ENCODE measurements at regions not wholly inside any gene's neighbourhood (a gene's known extent, or its start where the extent isn't known, plus 50 kb on each side); places are given as distances from the start of the nearest gene placed in this dataset.
"Not testable (repeated sequence)": the region's sequence is repeated elsewhere in the genome, so short reads cannot be mapped to it uniquely, and the experiment has no call there.

DNA sequence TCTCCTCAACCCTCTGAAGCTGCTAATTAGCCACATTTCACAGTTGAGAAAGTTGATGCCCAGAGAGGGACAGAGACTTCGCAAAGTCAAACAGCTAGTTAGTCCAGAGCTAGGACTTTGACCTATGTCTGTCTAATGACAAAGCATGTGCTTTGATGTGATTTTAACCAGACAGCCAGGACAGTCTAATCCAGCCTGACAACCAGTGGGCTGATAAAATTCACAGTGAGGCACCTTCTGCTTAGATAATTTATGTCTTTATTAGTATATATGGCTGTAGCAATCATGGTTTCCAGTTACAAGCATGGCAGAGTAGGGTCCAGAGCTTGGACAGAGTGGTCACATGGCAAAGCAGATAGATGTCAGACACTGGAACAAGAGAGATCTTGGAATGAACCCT, 133.6 kb upstream of the C1QTNF7 start:
- no peak for DNase-seq

DNA sequence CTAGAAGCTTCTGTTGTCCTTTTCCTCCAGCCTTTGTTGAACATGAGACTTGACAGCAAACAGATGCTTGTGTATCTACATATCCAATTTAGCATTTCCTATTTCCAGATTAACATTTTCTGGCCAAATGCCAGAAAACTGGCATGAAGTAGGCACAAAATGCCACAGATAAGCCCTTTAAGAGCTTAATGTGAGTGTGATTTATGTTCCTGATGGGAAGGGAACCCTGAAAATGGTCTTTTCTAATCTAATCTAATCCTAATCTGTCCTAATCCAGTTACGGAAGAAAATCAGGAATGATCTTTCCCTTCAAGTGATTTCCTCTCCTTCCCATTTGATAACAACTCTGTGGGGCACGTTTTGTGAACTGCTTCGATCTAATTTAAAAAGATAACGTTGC, 133.0 kb upstream of the C1QTNF7 start:
- no peak for DNase-seq

DNA sequence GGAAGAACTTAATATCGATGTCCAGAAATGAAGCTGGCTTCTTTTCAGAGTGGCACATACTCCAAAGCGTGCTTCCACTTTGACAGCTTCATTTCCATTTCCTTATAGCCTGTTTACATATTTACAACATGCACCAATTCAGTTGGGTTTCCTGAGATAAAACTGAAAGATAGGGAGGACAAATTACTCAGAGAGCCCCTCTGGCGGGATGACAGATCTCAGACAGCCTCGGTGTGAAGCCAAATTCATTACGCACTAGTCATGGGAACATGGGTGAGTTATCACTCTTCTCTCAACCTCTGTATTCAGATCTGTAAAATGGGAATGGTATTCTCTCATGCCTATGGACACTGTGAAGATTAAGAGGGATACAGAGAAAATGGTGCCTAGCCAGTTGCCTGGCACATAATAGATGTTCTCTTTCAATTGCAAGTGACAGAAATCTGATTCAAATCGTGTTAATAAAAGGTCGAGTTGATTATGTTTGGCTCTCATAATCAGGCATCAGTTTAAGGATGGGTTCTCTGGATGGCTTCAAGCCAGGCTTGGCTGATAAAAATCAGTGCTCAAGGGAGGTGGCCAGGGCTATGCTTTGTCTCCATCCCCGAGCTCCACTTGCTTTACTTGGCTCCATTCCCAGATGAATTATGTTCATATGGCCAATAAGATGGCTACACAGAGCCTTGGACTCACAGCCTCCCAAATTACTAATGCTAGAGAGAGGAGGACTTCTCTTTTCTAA, 132.2 kb upstream of the C1QTNF7 start:
- DNase-seq = no peak

DNA sequence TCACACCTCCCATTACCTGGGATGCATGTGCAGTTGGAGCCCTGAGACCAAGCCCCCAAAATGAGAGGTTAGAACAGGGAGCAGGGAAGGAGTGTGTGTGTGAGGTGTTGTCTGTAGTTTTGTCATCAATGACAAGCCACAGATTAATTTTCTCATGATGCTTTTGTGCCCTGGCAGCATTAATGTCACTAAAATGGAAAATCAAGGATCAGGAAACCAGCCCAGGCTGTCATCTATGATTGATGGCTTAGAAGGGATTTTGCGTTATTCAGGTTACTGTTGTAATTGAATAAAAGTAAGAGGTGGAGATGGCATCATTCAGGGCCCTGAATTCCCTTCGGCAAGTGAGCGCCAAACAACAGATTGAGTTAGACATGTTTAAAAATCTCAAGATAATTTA, 130.5 kb upstream of the C1QTNF7 start:
- no peak for DNase-seq

DNA sequence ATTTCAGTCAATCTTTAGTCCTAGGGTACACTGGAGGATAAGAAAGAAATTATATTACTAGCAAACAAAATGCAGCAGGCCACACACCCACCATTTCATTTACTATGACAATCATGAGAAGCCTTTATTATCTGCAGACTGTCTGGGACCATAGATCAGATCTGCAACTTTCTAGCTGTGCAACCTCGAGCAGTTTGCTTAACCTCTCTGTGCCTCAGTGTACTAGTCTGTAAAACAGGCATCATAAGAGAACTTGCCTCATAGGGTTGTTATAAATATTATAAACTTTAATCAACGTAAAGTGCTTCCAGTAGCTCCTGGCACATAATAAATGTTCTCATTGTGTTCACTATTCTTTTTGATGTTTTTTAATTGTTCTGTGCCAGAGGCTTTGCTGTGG, 128.2 kb upstream of the C1QTNF7 start:
- DNase-seq = no peak

DNA sequence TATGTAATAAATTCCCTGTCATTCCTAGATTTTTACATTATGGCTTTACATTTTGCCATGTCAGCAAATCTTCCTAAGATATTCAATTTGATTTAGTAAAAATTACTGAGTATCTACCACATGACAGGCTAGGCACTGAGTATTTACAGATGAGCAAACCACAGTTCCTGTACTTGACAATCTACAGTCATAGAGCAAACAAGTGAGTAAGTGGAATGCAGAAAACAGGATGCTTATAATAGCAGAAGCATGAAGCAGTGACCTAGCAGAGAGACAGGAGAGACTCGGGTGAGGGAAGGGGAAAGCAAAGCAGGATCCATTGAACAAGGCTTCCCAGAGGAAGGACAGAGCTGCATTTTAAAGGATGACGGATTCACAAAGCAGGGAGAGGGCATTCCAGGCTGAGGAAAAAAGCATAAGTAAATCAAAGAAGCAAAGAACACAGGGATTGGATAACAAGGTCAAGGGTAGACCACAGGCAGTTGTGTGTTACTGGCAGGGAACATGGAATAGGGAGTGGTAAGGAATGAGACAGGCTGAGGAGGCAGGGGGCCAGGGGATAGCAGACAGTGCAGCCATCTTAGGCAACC, 124.7 kb upstream of the C1QTNF7 start:
- DNase-seq = no peak

DNA sequence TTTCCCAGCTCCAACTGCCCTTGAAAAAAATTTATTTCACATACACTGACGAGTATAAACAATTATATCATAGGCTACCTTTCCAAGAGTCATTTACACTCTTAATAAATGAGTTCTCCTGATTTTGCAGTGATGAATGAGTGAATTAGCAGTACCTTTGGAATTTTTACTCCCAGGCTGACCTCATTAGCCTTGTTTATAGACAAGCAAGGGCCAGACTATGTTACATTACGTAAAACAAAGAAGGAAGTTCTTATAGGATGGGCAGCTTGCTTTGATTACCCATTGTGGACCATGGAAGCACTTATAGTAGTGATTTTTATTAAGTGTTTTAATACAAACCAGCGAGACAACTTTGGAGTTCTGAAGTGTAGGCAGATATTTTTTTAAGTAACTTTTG, 112.9 kb upstream of the C1QTNF7 start:
- no peak for DNase-seq

DNA sequence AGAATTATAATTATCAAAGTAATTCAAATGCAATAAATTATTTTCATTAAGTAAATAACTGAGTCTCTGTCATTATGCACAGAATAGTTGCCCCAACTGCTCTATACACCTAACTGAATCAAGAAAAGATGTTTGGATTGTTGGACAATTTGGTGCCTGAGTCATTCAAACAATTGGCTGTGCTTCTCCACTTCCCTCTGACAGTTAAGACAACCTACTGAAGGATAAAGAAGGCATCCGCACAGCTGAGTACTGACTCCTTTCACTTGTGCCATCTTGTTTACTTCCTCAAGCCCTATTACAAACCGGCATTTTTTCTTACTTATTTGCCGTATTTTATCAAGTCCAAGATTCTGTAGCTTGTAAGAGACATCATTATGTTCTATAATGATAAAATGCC, 110.6 kb upstream of the C1QTNF7 start:
- DNase-seq = no peak

DNA sequence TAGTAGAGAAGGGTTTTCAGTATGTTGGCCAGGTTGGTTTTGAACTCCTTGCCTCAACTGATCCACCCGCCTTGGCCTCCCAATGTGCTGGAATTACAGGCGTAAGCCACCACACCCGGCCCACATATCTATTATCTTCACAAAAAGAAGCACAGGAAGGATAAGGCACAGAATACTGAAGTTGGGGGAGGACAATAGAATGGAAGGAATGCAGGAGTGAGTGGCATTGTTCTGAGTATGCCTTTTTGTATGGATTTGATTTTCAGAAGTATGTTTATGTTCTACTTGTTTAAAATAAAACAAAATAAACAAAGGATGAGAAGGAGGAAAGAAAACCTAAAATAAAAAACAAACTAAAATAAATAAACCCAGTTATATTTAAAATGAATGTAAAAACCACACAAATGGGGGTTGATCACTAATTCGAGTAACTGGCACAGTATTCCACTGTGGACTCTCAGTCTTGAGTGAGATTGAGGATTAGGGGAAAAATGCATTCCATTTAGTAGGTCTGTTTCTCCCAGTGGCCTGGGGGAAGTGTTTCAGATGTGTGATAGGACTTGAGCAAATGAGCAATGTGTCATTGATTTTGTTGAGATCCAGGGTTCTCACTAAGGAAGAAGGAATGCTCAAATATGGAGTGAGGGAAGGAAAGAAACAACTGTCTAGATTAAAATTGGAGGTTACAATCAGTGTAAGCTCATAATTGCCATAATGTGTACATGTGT, 109.0 kb upstream of the C1QTNF7 start:
- DNase-seq = no peak

DNA sequence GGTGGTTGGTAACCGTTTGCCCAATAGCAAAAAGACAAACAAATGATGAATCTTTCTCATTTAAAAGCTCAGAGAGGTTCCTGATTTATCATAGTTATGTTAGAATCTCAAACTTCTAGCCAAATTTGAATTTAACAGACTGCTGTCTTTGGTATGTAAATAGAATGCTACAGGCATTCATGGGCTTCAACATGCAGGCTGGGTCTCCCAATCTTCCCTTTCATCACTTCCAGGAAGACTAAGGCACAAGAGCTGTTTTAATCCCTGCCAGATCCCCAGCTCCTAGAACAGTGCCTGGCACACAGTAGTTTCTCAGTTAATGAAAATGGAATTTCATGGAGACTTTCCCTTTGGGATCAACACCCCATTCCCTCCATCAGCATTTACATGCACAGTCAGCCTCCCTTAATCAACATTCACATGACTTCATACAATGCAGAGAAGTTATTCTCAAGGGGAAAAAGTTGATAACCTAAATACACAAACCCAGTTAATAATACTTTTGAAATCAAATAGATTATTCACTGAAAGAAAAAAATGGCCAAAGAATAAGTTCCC, 107.6 kb upstream of the C1QTNF7 start:
- no peak for DNase-seq

DNA sequence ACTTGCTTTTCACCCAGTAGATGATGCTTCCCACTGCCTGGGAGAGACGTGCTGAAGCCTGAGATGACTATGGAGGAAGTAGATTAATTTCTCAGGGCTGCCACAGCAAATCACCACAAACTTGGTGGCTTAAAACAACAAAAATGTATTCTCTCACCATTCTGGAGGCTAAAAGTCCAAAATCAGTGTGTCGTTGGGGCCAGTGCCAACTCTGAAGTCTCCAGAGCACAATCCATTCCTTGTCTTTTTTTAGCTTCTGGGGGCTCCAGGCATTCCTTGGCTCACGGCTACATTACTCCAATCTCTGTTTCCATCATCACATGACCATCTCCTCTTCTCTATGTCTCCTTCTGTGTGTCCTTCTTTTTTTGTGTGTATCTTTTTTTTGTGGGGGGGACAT, 105.8 kb upstream of the C1QTNF7 start:
- no peak for DNase-seq

DNA sequence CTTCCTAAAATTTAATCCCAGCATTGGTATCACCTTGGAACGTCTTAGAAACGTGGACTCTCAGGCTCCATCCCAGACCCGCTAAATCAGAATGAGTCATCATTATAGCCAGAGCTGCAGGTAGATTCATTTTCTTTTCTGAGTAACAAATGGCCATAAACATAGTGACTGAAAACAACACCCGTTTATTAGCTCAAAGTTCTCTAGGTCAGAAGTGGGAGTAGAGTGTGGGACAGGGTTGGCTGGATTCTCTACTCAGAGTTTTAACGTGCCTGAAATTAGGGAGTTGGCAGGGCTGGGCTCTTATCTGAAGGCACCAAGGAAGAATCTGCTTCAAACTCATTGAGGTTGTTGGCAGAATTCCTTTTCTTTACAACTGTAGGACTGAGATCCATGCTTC, 101.8 kb upstream of the C1QTNF7 start:
- DNase-seq = no peak

DNA sequence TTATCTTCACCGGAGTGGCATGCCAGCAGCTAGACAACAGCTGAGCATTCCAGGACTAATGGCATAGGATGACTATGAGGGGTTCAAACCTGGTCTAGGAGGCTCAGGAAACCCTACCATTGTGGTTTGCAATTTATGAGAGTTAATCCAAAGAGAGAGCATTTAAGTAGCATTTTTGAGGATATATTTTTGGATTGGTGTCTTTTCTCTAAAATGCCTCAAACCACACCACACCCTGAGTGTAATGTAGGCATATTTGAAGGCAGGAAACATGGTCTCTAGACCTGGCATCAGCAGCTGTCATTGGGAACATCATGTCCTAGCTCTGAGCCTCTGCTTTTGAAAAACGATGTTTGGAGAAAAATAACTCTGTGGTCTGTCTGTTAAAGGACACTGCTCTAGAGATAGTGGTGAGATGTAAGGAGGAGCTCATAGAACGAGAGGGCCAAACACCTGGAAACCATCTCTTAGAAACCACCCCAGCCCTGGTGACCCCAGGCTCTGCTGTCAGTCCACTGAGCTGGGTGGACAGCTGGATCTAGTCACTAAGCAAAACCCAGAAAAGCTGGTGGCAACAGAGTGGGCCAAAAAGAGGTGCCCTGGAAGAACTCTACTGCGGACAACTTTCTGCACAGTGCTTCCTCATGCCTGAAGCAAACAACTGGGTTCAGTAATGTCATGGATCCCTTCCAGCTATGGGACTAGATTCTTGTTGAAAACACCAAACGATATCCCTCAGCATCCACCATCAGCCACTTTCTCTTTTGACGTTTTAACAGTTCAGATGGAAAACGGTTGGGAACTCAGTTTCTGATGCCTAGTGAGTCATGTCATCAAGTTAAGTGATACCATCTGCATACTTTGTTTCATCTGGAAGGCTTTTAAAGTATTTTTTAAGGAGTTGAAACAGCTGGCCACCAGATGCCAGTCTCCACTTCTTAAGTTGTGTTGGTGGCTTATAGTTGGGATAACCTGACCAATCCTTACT, 100.2 kb upstream of the C1QTNF7 start:
- no peak for DNase-seq

DNA sequence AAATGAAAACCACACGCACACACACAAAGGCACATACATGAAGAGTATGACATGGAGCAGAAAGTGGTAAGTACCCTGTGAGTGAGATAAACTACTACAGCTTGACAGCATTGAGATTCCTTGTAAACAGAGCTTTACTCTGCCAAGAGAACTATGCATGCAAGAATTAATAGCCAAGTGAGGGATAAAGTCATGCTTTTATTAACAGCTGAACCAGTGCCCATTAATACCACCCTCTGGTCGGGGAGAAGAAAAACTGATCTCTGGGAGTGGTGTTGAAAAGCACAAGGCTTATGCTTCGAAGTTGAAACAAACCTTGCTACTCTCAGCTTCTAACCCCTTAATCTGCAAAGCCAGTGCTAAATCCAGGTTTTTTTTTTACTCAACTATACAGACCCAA, 95.9 kb upstream of the C1QTNF7 start:
- no peak for DNase-seq

DNA sequence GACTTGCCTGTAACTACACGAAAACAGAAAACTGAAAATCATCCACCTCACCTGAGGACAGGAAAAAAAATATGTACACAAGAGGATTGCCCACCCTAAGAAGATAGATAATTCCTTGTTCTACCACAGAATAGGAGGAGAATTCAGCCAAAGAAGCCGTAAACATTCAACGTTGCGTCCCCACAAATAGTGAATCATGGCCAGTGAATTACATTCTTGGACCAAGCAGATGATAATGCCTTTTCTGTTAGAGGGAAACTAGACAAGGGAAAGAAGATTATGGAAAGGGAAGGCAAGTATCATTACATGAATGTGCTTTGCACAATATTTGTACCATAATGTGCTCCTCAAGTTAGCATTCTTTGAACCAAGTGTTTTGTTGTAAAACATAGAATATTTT, 95.5 kb upstream of the C1QTNF7 start:
- no peak for DNase-seq

DNA sequence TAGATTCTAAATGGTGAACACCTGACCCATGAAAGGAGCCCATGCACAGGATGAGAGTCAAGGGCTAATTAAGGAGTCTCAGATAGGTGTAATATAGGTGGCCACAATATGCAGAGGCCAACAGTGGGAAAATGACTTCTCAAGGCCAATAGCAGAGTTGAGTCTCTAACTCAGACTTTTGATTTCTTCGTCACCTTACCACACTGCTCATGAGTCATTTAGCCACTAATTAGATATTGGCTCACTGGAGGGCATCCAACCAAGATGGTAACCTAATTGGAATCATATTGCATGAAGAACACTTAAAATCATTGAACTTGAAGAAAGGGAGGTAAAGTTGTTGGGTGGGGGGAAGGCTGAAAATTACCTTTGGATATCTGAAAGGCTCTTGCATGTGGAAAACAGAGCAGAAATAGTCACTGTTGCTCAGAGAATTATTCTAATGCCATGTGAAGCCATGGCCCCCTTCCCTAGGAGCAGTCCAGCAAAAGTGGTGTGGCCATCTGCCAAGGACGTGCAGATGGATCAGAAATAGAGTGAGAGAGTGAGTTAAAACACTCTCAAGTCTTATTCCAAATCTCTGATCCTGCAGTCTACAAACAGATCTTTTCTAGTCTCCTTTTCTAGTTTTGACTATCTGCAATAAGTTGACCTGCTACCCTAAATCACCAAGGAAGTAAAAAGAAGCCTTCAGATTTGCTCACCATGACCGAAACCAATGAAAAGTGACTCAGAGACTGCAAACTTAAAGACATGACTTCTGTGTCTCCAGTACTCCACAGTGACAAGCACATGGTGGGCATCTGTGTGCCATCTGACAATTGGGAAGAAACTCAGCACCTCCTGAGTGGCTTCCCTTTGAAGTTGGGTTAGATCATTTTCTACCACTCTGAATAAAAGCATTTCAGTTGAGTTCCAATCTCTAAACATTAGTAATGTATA, 93.9 kb upstream of the C1QTNF7 start:
- DNase-seq = no peak

DNA sequence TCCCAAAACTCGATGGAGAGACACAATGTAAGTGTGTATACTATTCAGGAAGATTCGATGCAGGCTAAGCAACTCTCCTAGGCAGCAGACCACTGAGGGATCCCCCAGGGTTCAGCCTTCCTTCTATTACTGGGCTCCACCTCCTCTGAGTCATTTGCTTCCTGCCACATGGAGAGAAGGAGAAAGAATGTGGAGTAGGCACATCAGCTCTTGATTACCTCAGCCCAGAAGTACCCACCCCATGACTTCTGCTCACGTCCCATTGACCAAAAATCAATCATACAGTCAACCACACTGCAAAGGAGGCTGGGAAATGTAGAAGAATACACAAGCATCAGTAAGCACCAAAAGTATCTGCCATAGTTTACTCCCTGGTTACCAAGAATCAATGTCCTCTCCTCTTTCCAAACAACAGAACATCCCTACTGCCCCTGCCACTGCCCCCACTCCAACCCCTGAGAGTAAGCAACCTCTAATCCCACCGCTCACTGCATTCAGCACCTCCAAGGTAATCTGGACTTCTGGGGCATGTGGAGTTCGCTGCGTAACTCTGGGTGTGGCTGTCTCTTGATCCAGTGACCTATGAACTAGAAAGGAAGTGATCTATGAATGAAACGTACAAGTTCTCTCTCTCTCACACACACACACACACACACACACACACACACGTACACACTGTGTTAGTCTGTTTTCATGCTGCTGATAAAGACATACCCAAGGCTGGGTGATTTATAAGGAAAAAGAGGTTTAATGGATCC, 91.2 kb upstream of the C1QTNF7 start:
- no peak for DNase-seq

DNA sequence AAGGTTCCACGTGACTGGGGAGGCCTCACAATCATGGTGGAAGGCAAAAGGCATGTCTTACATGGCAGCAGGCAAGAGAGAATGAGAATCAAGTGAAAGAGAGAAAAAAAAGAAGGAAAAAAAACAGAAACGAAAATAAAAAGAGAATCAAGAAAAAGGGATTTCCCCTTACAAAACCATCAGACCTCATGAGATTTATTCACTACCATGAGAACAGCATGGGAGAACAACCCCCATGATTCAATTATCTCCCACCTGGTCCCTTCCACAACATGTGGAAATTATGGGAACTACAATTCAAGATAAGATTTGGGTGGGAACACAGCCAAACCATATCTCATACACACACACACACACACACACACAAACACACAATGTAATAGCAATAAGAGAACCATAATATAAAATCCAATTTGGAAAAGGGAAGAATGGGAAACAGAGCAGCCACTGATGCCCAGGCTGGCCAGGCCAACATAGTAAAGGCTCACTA, 90.6 kb upstream of the C1QTNF7 start:
- not testable (repeated sequence) for DNase-seq

DNA sequence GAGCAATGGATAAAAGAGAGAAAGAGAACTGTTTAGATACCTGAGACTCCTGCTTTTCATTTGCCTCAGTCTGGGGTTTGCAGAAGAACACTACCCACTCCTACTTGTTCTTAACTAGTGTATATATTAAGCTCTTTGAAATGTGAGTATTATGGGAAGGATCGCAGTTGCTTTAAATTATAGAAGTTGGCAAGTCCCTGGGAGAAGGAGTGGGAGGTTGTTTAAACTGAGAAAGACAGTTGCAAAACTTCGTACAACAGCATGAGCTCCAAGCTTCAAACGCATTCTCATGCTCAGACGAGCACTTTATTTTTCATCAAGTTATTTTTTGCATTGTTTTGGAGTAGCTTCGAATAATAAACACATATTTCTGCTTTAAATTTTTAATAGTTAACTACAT, 88.1 kb upstream of the C1QTNF7 start:
- DNase-seq = no peak

DNA sequence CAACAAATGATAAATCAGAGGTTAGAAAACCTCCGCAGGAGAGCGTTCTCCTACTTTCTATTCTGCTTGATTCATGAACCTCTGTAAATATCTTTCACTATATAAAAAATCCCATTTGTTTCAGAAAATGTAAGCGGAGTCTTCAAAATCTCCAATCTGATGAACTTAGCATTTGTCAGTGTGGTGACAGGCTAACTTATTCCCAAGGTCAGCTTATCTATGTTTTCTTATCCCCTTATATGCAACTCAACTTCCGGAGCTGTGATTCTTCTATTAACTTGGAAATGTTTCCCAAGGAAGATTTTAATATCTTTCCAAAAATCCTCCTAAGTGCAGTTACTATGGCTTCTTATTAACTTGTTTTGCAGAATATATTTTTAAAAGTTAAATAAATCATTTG, 87.5 kb upstream of the C1QTNF7 start:
- no peak for DNase-seq
